CD1c-positive myeloid dendritic cell (primary cell): ENCODE measurements at regions not wholly inside any gene's neighbourhood (a gene's known extent, or its start where the extent isn't known, plus 50 kb on each side); places are given as distances from the start of the nearest gene placed in this dataset.
"Not testable (repeated sequence)": the region's sequence is repeated elsewhere in the genome, so short reads cannot be mapped to it uniquely, and the experiment has no call there.

Source experiments
- DNase-seq: peaks from one replicate; pipeline ENCODE4 v3.0.0-alpha.2; 2016; ENCODE audit errors: extremely low spot score

DNA sequence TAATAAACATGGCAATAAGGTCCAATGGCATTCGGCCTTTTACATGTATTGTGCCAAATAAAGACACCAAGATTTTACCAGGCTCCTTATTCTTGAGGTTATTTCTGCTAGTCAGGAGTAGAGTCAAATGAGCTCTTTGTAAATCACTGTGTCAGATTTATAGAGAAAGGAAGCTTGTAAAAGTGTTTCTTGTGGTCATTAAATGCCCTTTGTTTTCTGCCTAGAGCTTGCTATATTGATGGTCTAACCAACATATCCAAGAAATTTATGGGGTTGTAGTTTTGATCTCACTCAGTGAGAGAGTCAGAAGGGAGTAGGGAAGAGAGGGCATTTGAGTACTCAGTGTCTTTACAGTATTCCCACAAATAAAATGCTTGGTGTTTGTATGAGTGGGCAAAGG, 86.2 kb upstream of the FRMPD4 start:
- DNase-seq, result no peak

DNA sequence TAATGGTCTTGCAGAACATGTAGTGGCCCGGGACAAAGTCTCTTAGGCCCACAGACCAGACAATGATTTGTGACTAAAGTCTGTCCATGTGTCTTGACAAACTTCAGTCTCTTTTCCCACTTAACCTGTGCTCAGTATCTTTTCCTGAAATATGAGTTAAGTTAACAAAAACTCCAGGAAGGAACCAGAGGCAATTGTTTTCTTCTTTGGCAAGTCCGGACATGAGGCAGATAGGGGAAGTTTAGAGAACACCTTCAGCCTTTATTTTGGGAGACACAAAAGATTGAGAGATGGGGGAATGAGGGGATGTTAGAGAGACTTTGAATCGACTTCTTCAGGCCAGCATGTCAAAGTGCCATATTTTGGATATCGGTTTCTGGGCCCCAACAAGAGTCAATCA, 80.2 kb upstream of the FRMPD4 start:
- DNase-seq, result no peak

DNA sequence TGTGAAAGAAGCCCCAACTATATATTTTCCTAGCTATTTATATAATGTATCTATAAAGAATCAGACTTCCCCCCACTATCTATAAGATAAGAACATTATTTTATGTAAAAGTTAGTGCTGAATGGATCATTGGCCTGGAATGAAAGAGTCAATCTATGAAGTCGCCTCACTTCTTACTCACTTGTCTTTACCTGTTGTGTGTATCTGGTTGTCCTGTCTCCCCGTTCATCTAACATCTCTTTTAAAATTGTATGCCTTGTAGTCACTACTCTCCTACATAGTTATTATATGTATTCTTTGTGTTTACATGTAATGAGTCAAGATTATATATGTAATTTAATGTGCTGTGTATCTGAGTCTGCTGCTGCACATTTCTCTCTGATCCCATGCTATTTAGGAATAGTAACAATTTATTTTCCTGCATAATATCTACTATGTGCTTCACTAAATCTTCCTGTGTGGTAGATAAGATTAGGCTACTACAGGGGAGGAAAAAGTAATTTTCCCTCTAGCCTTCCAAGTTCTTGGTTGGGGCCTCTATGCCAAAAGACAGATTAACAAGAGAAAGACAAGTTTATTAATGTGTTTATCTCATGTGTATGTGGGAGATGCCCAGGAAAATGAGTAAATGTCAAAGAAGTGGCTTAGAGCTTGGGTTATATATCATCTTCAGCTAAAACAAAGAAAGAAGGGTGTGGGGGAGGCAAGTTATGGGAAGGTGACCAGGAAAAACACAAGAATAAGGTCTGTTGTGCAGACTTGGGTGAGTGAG, 77.6 kb upstream of the FRMPD4 start:
- DNase-seq, result no peak

DNA sequence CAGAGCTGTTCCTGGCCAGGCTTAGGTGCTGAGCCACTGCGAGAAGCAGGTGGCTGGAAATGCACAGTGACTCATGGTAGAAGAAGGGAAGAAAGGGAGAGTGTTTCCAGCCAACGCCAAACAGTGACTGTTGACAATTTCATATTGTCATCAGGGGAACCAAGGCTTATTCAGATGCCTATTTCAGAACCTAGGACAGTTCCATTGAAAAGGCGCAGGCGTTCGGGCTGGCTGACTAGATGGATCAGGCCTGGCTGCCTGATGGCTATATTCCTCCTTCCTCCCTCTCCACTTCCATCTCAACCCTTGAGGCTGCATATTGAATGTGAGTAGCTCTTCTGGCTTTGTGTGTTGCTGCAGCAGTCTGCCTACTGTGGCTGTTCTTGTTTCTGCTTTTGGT, 73.0 kb upstream of the FRMPD4 start:
- DNase-seq, result no peak

DNA sequence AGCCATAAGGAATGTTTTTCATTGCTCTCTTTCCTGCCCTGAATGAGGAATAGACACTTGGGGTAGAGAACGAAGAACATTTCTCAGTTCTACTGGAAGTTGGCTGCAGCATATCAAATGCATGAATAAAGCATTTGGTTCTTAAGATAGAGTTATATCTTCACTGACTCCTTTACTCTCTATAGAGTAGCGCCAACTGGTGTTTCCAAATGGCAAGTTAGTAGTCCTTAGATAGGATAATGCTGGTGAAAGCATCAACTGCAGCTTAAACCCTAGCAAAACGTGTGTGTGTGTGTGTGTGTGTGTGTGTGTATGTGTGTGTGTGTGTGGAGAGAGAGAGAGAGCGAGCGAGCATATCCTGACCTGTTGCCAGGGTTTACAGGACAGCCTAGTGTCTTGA, 62.2 kb upstream of the FRMPD4 start:
- no peak for DNase-seq

DNA sequence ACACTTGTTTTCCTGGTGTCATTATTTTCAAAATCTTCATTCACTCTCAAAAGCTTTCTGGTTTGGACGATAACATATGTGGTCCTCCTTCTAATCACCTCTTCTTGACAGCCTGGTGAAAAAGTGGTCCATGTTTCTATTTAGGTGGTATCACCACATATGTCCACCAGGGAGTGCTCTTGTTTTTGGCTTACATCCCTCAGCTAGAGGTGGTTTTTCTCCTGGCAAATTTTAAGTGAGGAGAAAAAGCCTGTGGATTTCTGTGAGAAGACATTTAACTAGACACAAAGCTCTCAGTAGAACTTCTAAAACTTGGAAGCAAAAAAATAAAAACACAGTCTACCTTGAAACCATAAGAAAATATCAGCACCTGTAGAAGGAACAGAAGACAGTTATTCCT, 58.0 kb upstream of the FRMPD4 start:
- no peak for DNase-seq

DNA sequence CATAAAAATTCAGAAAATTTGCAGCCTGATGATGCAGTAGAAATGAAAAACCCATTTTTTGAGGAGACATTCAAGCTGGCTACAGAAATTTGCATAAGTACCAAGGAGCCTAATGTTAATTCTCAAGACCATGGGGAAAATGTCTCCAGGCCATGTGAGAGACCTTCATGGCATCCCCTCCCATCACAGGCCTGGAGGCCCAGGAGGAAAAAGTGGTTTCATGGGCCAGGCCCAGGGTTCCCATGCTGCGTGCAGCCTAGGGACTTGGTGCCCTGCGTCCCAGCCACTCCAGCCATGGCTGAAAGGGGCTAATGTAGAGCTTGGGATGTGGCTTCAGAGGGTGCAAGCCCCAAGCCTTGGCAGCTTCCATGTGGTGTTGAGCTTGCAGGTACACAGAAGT, 55.3 kb upstream of the FRMPD4 start:
- not testable (repeated sequence) for DNase-seq
